ENCODE measurements at regions not wholly inside any gene's neighbourhood (a gene's known extent, or its start where the extent isn't known, plus 50 kb on each side); places are given as distances from the start of the nearest gene placed in this dataset.
A peak's percentile ranks its signal among the peaks of the same experiment; 100 is the strongest.

- no peak for DNase-seq
Observed at GRCh38 chr22:34160141-34160783, 240.0 kb upstream of the LARGE1 start.

DNA sequence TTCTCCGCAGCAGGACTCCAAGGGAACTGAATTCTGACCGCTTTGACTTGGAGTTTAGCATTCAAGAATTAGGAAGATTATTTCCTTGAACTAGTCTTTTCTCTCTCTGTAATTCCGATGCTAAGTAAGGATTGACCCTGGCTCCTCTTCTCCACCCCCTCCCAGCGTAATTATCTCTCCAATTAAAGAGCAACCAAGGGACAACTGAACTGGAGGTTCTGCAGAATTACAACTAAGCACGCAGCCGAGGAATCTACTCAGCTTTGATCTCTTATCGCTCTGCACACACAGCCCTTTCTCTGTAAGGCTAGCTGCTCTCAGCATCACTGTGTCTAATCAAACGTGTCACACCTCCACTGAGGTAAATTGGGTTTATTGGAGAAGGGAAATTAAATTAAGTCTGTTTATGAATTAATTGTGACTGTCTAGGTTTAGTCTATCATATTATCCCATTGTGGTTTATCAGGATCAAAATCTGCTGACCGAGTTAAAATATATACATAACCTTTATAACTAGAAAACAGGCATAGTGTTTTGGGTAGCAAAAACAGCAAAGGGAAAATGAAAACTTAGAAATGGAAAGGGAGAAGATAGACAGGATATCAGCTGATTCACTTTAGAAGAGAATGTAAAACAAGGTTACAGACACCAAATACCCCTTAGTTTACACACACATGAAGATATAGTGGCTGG is 241.3 kb upstream of the LARGE1 start:
- DNase-seq: no peak

DNA sequence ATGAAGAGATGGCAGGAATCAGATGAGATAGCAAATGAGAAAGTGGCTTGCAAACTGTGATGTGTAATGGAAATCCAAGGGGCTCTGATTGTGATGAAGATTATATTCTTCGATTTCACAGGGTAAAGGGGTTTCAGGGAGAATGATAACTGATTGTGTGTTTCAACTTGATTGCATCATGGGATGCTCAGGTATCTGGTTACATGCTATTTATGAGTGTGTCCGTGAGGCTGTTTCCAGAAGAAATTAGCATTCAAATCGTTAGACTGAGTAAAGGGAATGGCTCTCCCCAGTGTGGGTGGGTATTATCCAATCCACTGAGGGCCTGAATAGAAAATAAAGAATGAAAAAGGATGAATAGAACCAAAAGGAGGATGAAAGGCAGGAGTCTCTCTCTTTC is 278.7 kb upstream of the LARGE1 start:
- no peak for DNase-seq

- DNase-seq: no peak
Observed at GRCh38 chr22:34210301-34210700, 290.0 kb upstream of the LARGE1 start.

- no peak for DNase-seq
Observed at GRCh38 chr22:34214372-34214771, 294.1 kb upstream of the LARGE1 start.

GRCh38 chr22:34225278-34225677 is 305.0 kb upstream of the LARGE1 start:
- DNase-seq: no peak

DNA sequence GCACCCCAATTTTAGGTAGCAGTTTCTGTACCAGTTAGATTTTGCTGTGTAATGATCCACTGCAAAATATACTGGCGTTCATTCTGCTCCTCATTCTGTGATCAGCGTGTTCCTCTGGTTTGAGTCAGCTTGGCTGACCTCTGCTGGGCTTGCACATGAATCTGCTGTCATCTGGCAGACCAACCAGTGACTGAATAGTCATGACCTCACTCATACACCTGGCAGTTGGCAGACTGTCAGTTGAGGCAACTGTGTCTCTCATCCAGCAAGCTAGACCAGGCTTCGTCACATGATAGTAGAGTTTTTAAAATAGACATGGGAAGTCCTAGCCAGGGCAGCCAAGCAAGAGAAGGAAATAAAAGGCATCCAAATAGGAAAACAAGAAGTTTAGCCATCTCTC is 316.3 kb upstream of the LARGE1 start:
- peak; percentile 38 for DNase-seq

DNA sequence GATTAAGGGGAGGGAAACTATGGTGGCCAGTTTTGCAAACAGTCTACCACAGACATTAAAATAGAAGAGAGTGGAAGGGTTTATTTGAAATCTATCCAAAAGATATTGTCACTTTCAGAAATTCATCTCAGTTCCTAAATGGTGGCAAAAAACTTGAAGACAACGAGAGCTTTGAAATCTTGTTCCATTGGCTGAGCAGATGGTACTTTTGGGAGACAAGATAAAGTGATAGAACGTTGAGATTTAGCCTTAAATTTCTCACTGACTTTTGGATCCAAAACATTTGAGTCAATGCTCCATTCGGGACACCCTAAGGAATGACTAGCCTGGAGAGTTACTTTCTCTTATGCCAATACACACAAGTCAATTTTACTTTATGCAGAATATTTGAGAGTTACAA is 319.1 kb upstream of the LARGE1 start:
- DNase-seq: no peak

- no peak for DNase-seq
Observed at GRCh38 chr22:34243023-34243422, 322.7 kb upstream of the LARGE1 start.

GRCh38 chr22:34255042-34255441 is 334.8 kb upstream of the LARGE1 start:
- no peak for DNase-seq

DNA sequence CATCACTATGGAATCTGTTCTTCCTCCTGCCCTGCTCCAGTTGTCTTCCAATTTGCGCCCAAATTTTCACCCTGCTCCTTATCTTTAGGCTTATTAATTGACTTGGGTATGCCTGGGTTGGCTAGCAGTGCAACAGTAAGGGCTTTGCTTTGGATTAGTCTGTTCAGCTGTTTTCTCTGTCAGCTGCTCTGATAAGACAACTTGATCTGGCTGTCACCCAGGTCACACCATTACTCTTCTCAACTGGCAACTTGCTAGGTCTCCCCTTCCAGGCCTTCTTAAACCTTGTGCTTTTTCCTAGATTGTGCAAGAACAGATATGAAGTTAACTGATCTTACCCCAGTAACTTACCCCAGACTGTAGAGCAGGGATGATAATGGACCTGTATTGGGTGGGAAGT is 357.8 kb upstream of the LARGE1 start:
- no peak for DNase-seq

GRCh38 chr22:34281738-34282137 is 361.5 kb upstream of the LARGE1 start:
- no peak for DNase-seq

DNA sequence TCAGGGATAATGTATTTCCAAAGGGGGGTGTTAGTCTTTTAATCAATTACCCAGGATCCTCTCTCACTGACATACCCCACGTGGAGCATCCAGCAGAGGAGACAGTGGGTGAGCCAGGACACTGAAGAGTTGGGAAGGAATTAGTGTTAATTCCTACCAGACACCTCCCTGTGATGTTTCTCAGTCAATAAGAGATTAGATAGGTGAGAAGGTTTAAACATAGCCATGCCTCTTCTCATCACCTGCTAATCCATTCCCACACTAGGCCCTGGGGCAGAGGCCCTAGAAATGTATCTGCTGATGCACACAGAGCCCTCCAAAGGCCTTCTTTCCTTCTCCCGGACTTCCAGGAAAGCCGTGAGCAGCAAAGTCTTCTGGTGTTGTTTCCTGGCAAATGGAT is 363.6 kb upstream of the LARGE1 start:
- DNase-seq: no peak

- DNase-seq: no peak
Observed at GRCh38 chr22:34293324-34293723, 373.0 kb upstream of the LARGE1 start.

DNA sequence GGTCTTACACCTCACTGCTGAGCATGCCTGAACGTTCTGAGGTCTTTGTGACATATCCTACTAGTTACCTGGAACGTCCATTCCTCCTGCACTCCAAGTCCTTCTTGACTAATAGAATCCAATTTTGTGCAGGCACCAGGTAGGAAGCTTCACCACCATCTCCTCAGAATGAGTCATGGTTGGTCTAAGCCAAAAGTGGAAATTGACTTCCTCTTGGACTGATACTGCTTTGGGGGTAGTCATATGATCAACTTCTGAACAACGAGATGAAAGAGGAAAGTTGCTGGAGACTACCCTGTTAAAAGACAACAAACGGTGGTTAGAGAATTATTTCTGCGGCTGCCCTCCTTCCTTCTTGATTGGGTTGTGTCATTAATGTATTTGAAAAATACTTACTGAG is 374.2 kb upstream of the LARGE1 start:
- DNase-seq: no peak

- DNase-seq: no peak
Observed at GRCh38 chr22:34294986-34295385, 374.7 kb upstream of the LARGE1 start.

- DNase-seq: no peak
Observed at GRCh38 chr22:34296461-34296860, 376.2 kb upstream of the LARGE1 start.

GRCh38 chr22:34297536-34298120 is 377.4 kb upstream of the LARGE1 start:
- DNase-seq: no peak

DNA sequence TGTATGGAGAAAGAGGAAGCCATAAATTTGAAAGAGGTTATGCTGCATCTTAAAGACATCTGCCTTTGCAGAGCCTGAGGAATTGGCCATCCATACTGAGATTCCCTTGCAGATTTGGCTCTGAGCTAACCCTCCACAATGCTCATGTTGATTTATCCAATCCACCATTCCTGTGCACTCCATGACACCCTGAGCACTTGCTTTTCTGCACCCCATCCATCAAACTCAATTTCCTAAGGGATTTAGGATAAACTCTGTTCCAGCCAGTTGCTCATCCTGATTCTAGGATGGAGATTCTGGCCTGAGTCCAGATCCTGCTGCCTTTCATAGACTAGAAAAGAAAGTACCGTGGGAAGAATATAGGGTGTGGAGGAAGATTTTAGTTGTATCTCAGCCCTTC is 379.2 kb upstream of the LARGE1 start:
- no peak for DNase-seq

- DNase-seq: no peak
Observed at GRCh38 chr22:34301569-34301968, 381.3 kb upstream of the LARGE1 start.

DNA sequence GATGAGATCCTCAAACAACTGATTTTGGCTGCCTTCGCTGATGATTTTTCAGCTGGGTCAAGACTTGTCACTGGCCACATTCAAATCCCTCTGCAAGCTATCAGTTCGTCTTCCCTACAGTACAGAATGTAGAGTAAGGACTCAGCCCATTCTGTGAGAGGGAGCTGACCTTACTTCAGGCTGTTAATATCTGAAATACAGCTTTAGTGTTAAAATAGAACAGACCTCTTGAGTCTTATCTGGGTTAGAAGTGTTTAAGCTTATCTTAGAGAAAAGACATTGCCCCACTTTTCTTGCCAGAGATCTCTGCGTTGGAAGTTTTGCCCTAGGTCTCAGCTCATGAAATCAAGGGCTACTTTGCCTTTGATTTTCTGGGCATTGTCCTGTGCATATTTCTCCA is 383.4 kb upstream of the LARGE1 start:
- no peak for DNase-seq

GRCh38 chr22:34306361-34306760 is 386.1 kb upstream of the LARGE1 start:
- DNase-seq: no peak

- DNase-seq: no peak
Observed at GRCh38 chr22:34308101-34308500, 387.8 kb upstream of the LARGE1 start.

GRCh38 chr22:34319346-34319745 is 399.1 kb upstream of the LARGE1 start:
- no peak for DNase-seq

DNA sequence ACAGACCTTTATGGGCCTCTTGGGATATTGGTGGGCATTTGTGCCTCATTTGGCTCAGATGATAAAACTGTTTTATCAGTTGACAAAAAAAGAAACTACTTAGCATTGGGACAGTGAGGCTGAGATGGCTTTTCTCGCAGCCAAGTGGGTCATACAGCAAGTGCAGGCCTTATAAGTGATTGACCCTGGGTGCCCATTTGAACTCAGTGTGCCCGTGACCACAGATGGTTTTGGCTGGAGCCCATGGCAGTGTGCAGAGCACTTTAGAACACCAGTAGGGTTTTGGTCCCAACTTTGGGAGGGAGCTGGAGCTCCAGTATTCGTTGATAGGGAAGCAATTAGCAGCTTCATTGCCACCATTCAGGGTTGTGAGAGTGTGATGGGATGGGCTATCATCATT is 404.5 kb upstream of the LARGE1 start:
- DNase-seq: no peak

Measured in RPMI8226 (cell line).